ENCODE measurements at regions not wholly inside any gene's neighbourhood (a gene's known extent, or its start where the extent isn't known, plus 50 kb on each side); places are given as distances from the start of the nearest gene placed in this dataset.

DNA sequence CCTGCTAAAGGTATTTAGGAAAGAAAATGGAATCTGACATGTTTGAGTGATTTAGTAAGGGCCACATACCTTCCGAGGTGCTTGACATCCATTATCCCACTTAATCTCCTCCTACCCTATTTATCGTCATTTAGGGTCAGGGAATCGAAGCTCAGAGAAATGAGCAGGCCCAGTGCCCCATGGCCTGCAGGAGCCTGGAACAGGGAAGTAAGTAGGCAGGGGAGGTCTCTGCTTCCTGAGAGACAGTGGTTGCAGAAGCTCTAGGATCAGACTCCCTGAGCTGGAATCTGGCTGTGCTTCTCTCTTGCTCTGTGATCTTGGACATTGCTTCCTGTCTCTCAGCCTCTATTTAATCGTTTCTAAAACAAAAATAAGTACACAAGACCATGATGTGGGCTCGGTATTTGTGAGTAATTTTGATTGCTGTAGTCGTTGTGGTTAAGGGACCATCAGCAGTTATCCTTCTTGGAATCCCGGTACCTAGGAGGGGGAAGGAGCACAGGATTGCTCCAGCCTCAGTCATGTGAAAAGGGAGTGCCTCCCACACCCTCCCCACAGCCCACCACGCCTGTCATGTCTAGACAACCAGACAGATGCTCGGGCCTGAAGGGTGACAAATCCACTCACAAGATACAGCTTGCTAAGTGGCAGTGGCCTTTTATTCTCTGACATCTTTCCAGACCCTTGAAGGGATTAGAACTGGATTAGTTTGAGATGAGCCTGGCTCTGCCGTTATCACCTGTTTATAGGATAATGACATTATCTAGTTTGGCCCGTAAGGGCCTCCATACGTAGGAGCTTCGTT is 169.2 kb upstream of the TSHZ3 start:
- Histone ChIP-seq H3K36me3 (no peaks in the 10 kb centered on the region), H3K9me3 (peaks cover 0 to 14% of the 10 kb centered on the region in 2 donors), H3K27me3 (peaks cover 0 to 24% of the 10 kb centered on the region in 2 donors), H3K4me3 (no peak overlapping the region), H3K27ac (no peak overlapping the region), H3K4me1 (no peaks in the 10 kb centered on the region)
- DNase-seq (no peak), ATAC-seq (no peak)
- intact Hi-C loops (cut with DNase I), result no loop called here
- TF ChIP-seq, protein P1, sequence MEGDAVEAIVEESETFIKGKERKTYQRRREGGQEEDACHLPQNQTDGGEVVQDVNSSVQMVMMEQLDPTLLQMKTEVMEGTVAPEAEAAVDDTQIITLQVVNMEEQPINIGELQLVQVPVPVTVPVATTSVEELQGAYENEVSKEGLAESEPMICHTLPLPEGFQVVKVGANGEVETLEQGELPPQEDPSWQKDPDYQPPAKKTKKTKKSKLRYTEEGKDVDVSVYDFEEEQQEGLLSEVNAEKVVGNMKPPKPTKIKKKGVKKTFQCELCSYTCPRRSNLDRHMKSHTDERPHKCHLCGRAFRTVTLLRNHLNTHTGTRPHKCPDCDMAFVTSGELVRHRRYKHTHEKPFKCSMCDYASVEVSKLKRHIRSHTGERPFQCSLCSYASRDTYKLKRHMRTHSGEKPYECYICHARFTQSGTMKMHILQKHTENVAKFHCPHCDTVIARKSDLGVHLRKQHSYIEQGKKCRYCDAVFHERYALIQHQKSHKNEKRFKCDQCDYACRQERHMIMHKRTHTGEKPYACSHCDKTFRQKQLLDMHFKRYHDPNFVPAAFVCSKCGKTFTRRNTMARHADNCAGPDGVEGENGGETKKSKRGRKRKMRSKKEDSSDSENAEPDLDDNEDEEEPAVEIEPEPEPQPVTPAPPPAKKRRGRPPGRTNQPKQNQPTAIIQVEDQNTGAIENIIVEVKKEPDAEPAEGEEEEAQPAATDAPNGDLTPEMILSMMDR (IDR thresholded peaks at IDR 0.05), result no peak

DNA sequence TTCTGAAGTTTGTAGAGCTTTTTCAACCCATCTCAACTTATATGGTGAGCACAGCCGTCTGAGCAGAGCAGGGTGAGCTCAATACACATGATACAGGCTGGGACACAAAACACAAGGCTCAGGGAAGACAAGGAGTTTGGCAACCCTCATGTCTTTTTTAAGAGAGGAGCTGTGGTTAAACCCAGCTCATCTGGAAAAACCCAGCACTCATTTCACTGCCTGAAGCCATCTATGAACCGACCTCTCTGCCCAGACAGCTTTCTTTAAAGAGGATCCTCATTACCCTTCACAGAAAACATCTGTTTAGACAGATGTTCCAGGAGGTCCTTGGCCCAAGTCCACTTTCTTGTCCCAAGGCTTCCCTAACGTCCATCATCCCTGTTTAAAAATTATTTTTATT is 170.0 kb upstream of the TSHZ3 start:
- intact Hi-C loops (cut with DNase I), result no loop called here

DNA sequence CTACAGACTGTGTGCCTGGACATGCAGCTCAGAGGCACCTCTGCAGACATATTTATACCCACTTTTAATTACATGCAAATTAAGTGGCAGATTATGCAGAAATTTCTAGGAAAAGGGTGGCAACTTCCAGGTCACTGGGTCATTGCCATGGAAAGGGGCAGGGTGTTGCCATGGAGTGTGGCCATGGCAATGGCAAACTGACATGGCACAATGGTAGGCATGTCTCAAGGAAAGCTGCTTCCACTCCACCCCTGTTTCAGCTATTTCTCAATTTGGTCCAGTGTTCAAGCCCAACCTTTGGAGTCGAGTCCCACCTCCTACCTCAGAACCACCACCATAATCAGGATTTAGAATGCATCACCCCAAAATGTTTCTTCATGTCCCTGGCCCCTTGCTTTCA is 170.7 kb upstream of the TSHZ3 start:
- Histone ChIP-seq H3K36me3 (no peaks in the 10 kb centered on the region), H3K9me3 (peaks cover 0 to 17% of the 10 kb centered on the region in 2 donors), H3K27ac (no peak overlapping the region), H3K4me1 (no peaks in the 10 kb centered on the region), H3K27me3 (peaks cover 0 to 24% of the 10 kb centered on the region in 2 donors), H3K4me3 (no peak overlapping the region)
- ATAC-seq, result no peak
- intact Hi-C loops (cut with DNase I), result no loop called here
- TF ChIP-seq, protein P1 (IDR thresholded peaks at IDR 0.05), result no peak
- no peak for DNase-seq

More for the DNA sequence above, 170.0 kb upstream of the TSHZ3 start:
- ATAC-seq (peak; percentile 22), DNase-seq (peak in 1 of 4 donors; percentile 13)
- Histone ChIP-seq H3K4me3 (no peak overlapping the region), H3K27ac (no peak overlapping the region), H3K4me1 (no peaks in the 10 kb centered on the region), H3K9me3 (peaks cover 0 to 17% of the 10 kb centered on the region in 2 donors), H3K36me3 (no peaks in the 10 kb centered on the region), H3K27me3 (peaks cover 0 to 24% of the 10 kb centered on the region in 2 donors)
- TF ChIP-seq, protein P1 (IDR thresholded peaks at IDR 0.05), result no peak

DNA sequence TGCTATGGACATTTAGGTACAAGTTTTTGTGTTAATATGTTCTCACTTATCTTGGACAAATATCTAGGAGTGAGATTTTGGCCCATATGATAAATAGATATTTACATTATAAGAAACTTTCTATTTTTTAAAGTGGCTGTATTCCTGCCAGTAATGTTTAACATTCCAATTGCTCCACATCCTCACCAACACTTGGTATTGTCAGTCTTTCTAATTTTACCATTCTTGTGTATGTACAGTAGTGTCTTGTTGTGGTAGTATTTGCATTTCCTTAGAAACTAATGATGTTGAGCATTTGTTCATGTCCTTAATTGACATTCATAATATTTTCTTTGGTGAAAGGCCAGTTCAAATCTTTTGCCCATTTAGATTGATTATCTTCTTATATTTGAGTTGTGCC is 171.4 kb upstream of the TSHZ3 start:
- DNase-seq (no peak), ATAC-seq (no peak)
- TF ChIP-seq, protein P1 (IDR thresholded peaks at IDR 0.05), result no peak
- Histone ChIP-seq H3K27me3 (peaks cover 0 to 22% of the 10 kb centered on the region in 2 donors), H3K4me3 (no peak overlapping the region), H3K4me1 (no peaks in the 10 kb centered on the region), H3K27ac (no peak overlapping the region), H3K36me3 (no peaks in the 10 kb centered on the region), H3K9me3 (peaks cover 0 to 21% of the 10 kb centered on the region in 2 donors)
- intact Hi-C loops (cut with DNase I), result no loop called here

DNA sequence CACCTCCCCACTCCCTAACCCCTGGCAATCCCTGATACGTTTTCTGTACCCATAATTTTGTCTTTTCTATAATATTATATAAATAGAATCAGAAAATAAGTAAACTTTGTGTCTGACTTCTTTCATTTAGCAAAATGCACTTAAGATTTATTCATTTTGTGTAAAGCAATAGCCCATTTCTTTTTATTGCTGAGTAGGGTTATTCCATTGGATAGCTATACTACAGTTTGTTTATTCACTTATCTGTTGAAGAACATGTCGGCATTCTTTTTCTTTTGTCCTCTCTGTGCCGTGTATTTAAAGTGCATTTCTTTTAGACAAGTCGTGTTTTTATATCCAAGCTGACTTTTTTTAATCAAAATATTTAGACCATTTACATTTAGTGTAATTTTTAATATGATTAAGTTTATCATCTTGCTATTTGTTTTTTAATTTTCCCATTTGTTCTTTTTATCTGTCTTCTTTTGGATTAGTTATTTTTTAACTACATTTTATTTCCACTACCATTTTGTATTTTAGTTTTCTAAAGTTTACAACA is 176.4 kb upstream of the TSHZ3 start:
- ATAC-seq (no peak), DNase-seq (no peak)
- Histone ChIP-seq H3K36me3 (no peaks in the 10 kb centered on the region), H3K4me3 (no peak overlapping the region), H3K9me3 (peaks cover 0 to 29% of the 10 kb centered on the region in 2 donors), H3K27ac (no peak overlapping the region), H3K4me1 (no peaks in the 10 kb centered on the region), H3K27me3 (no peaks in the 10 kb centered on the region)
- TF ChIP-seq, protein P1 (IDR thresholded peaks at IDR 0.05), result no peak
- intact Hi-C loops (cut with DNase I), result no loop called here
